B cell (primary cell): ENCODE measurements at regions not wholly inside any gene's neighbourhood (a gene's known extent, or its start where the extent isn't known, plus 50 kb on each side); places are given as distances from the start of the nearest gene placed in this dataset.

Experiments used
- ATAC-seq: fragments of 200-7000 bp; cut with Tn5 transposase; one replicate; pipeline ENCODE4 v1.10.0; 2021; ENCODE audit warnings: low read depth, mild to moderate bottlenecking, moderate number of reproducible peaks, moderate library complexity
- CTCF ChIA-PET: fragments of 350-600 bp; sonication (Branson Sonifier 250); formaldehyde crosslinking; loops from one replicate; lab custom pipeline; 2021; ENCODE audit warnings: antibody characterized with exemption, inconsistent platforms; lab: Charles Lee
- POLR2A ChIA-PET: fragments of 350-600 bp; sonication (Branson Sonifier 250); formaldehyde crosslinking; loops from one replicate; lab custom pipeline; 2021; ENCODE audit warnings: antibody characterized with exemption; lab: Charles Lee
- DNase-seq: peaks from one replicate; pipeline ENCODE4 v3.0.0; 2013
- H2AFZ ChIP-seq: 2 replicates; pipeline ENCODE4 v1.6.1; 2012; ENCODE audit warnings: mild to moderate bottlenecking, low read depth, low read length; ENCODE audit not compliant: insufficient read depth, poor library complexity, severe bottlenecking
- H3K27ac ChIP-seq, 2 donors: 1 replicate in 1 of 2; 2 replicates in 1 of 2; pipeline ENCODE4 v1.5.1; 2012 to 2013; ENCODE audit warnings: low read length in 2 of 2, mild to moderate bottlenecking in 2 of 2, moderate library complexity in 1 of 2
- H3K27me3 ChIP-seq, 4 experiments: fragments of 200-600 bp in 1 of 4; sonication (generic) in 1 of 4; replicated peaks in 1 of 4; 1 replicate in 2 of 4; 2 replicates in 2 of 4; pipeline versions ENCODE4 v1.6.1 to v1.7.0; 2013 to 2016; ENCODE audit warnings: low read length in 3 of 4, mild to moderate bottlenecking in 2 of 4, mixed read lengths in 1 of 4, moderate library complexity in 1 of 4; ENCODE audit not compliant: insufficient read depth in 4 of 4, control insufficient read depth in 3 of 4; ENCODE audit errors: control extremely low read depth in 1 of 4
- H3K36me3 ChIP-seq, 2 experiments: replicated peaks in 1 of 2; 1 replicate in 1 of 2; 2 replicates in 1 of 2; pipeline versions ENCODE4 v1.6.1 to v1.7.1; 2013; ENCODE audit warnings: low read length in 1 of 2; ENCODE audit not compliant: insufficient read depth in 2 of 2, control insufficient read depth in 1 of 2; ENCODE audit errors: control extremely low read depth in 1 of 2, extremely low read depth in 1 of 2
- H3K4me1 ChIP-seq, 2 donors: fragments of 200-600 bp in 1 of 2; sonication (generic) in 1 of 2; 1 replicate in 1 of 2; 2 replicates in 1 of 2; pipeline versions ENCODE4 v1.5.1 to v1.6.1; 2013 to 2017; ENCODE audit warnings: low read length in 2 of 2; ENCODE audit not compliant: control insufficient read depth in 2 of 2, insufficient read depth in 2 of 2
- H3K4me2 ChIP-seq: replicated peaks from 2 replicates; pipeline ENCODE3; 2012; ENCODE audit warnings: mild to moderate bottlenecking, low read depth, low read length; ENCODE audit not compliant: poor library complexity, severe bottlenecking
- H3K4me3 ChIP-seq, 5 experiments: fragments of 200-600 bp in 1 of 5; sonication (generic) in 1 of 5; 1 replicate in 3 of 5; 2 replicates in 2 of 5; pipeline versions ENCODE4 v1.5.1 to v1.7.0; 2011 to 2016; ENCODE audit warnings: low read length in 4 of 5, mild to moderate bottlenecking in 4 of 5, low read depth in 2 of 5, control low read depth in 1 of 5, moderate library complexity in 1 of 5; ENCODE audit not compliant: insufficient read depth in 1 of 5; ENCODE audit errors: control extremely low read depth in 1 of 5, extremely low read depth in 1 of 5
- H3K79me2 ChIP-seq: fragments of 200-600 bp; sonication (generic); one replicate; pipeline ENCODE4 v1.6.0; 2016; ENCODE audit warnings: low read length; ENCODE audit not compliant: control insufficient read depth, insufficient read depth
- H3K9ac ChIP-seq: fragments of 200-600 bp; sonication (generic); 2 replicates; pipeline ENCODE4 v1.6.1; 2017; ENCODE audit warnings: mild to moderate bottlenecking, low read length, moderate library complexity
- H3K9me3 ChIP-seq, 3 donors: one replicate each; pipeline versions ENCODE4 v1.6.1 to v1.7.1; 2013; ENCODE audit warnings: low read length in 2 of 3; ENCODE audit not compliant: control insufficient read depth in 2 of 3, insufficient read depth in 1 of 3; ENCODE audit errors: control extremely low read depth in 1 of 3
- H4K20me1 ChIP-seq: 2 replicates; pipeline ENCODE4 v1.6.0; 2012; ENCODE audit warnings: mild to moderate bottlenecking, low read length; ENCODE audit not compliant: insufficient read depth, control insufficient read depth, poor library complexity, severe bottlenecking
- H3K27ac Mint-ChIP-seq: one replicate; pipeline ENCODE4 v1.8.0; 2021; ENCODE audit warnings: mixed read lengths
- H3K27me3 Mint-ChIP-seq: one replicate; pipeline ENCODE4 v1.8.0; 2021; ENCODE audit warnings: mixed read lengths
- H3K4me1 Mint-ChIP-seq: one replicate; pipeline ENCODE4 v1.8.0; 2021; ENCODE audit warnings: mixed read lengths
- H3K4me3 Mint-ChIP-seq: one replicate; pipeline ENCODE4 v1.8.0; 2021; ENCODE audit warnings: mixed read lengths
- H3K9me3 Mint-ChIP-seq: one replicate; pipeline ENCODE4 v1.8.0; 2022; ENCODE audit warnings: mixed read lengths; ENCODE audit not compliant: insufficient read depth
- CTCF ChIP-seq: fragments of 200-600 bp; IDR thresholded peaks from one replicate; pipeline ENCODE4 v1.8.0; 2022; ENCODE audit warnings: antibody characterized with exemption, mild to moderate bottlenecking
- EZH2 ChIP-seq: IDR thresholded peaks from 2 replicates; pipeline ENCODE4 v1.6.1; 2012; ENCODE audit warnings: borderline replicate concordance, low read depth, mild to moderate bottlenecking, moderate library complexity, low read length; ENCODE audit not compliant: insufficient read depth, poor library complexity, severe bottlenecking
- WGBS: methylation state at CpG from one replicate; pipeline ENCODE4 v1.1.5; 2013; ENCODE audit warnings: missing lambda C conversion rate; ENCODE audit not compliant: insufficient coverage; 5-methylcytosine and 5-hydroxymethylcytosine counted together
- intact Hi-C: fragments of 100-400 bp; cut with micrococcal nuclease; formaldehyde crosslinking; loops from one replicate; pipeline ENCODE4 v1.10.0; 2022

- Histone ChIP-seq H3K79me2 (no peaks in the 10 kb centered on the region), H3K27ac (no peak overlapping the region), H2AFZ (no peak overlapping the region), H3K4me1 (no peaks in the 10 kb centered on the region), H3K4me2 (no peak overlapping the region), H3K27me3 (no peaks in the 10 kb centered on the region), H3K4me3 (no peak overlapping the region), H4K20me1 (no peaks in the 10 kb centered on the region), H3K9me3 (no peaks in the 10 kb centered on the region), H3K9ac (no peak overlapping the region), H3K36me3 (no peaks in the 10 kb centered on the region)
- Mint-ChIP-seq H3K27me3 (no peaks in the 10 kb centered on the region), H3K9me3 (no peaks in the 10 kb centered on the region), H3K27ac (no peak overlapping the region), H3K4me3 (no peak overlapping the region), H3K4me1 (no peaks in the 10 kb centered on the region)
- POLR2A ChIA-PET = no interaction called here
- no peak for ATAC-seq
- CTCF ChIA-PET = no interaction called here
- WGBS = no CpG with 5 or more reads among the region's 3 CpGs
- intact Hi-C loops = no loop called here
- TF ChIP-seq CTCF = no peak
- TF ChIP-seq EZH2 = no peak
- DNase-seq = no peak
These were observed 285.1 kb upstream of the MAGEB18 start for GRCh38 chrX:25853002-25853479.

GRCh38 chrX:25858273-25858880 lies 279.8 kb upstream of the MAGEB18 start:
- Mint-ChIP-seq H3K4me3 (no peak overlapping the region), H3K27ac (no peak overlapping the region), H3K27me3 (no peaks in the 10 kb centered on the region), H3K9me3 (no peaks in the 10 kb centered on the region), H3K4me1 (no peaks in the 10 kb centered on the region)
- no peak overlapping the region for H3K4me2 ChIP-seq
- H2AFZ ChIP-seq = no peak overlapping the region
- WGBS = no CpG with 5 or more reads among the region's 3 CpGs
- intact Hi-C loops = no loop called here
- no peak for DNase-seq
- H3K4me3 ChIP-seq = no peak overlapping the region
- H3K9me3 ChIP-seq = peaks cover 0 to 4% (median 0%) of the 10 kb centered on the region in 3 donors
- TF ChIP-seq EZH2 (no peak), CTCF (no peak)
- no peaks in the 10 kb centered on the region for H3K27me3 ChIP-seq
- no peak for ATAC-seq
- no peak overlapping the region for H3K9ac ChIP-seq
- no peak overlapping the region for H3K27ac ChIP-seq
- CTCF ChIA-PET = no interaction called here
- no peaks in the 10 kb centered on the region for H3K79me2 ChIP-seq
- no peaks in the 10 kb centered on the region for H3K4me1 ChIP-seq
- no peaks in the 10 kb centered on the region for H3K36me3 ChIP-seq
- POLR2A ChIA-PET = no interaction called here
- no peaks in the 10 kb centered on the region for H4K20me1 ChIP-seq
